NCI-H1436 treated with DMSO at 0.1 percent for 48 hours (cell line): ENCODE measurements at regions not wholly inside any gene's neighbourhood (a gene's known extent, or its start where the extent isn't known, plus 50 kb on each side); places are given as distances from the start of the nearest gene placed in this dataset.
A peak's percentile ranks its signal among the peaks of the same experiment; 100 is the strongest.

Experiments used
- DNase-seq: peaks from one replicate; lab custom pipeline; 2025; lab: John Stamatoyannopoulos, UW

- no peak for DNase-seq
Observed at GRCh38 chr14:47857646-47858045, 182.2 kb upstream of the MDGA2 start.

DNA sequence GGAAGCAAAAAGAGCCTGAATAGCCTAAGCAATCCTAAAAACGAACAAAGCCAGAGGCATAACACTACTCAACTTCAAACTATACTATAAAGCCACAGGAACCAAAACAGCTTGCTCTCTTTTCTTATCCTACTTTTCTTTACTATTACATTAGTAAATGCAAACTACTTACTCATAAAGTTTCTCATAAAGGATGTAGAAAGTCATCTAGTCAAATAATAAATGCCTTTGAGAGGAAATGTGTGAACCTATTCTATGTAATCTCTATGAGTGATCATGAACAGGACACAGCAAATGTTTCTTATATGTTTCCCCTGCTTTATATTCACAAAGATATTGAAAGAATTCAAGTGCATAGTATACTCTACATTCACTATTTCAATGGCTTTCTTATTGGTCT lies 176.9 kb upstream of the MDGA2 start:
- DNase-seq: no peak

DNA sequence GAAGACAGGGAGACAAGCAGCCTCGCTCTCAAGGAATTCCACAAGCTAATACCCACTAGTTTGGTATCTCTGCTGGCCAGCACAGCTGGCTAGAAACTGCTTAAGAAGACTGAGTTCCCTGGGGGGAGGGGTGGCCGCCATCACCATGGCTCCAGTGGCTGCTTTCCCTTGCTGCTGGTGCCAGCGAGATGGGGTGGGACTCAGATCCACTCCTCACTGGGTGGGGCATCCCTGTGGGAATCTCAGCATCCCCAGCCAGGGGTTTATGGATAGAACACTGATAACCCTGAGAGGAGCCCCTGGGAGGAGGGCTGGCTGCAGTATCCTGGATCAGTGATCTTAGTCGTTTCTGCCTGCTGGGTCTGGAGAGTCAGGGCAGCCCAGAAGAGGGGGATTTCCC lies 170.6 kb upstream of the MDGA2 start:
- DNase-seq: no peak

GRCh38 chr14:47843236-47843635 lies 167.8 kb upstream of the MDGA2 start:
- DNase-seq: no peak

DNA sequence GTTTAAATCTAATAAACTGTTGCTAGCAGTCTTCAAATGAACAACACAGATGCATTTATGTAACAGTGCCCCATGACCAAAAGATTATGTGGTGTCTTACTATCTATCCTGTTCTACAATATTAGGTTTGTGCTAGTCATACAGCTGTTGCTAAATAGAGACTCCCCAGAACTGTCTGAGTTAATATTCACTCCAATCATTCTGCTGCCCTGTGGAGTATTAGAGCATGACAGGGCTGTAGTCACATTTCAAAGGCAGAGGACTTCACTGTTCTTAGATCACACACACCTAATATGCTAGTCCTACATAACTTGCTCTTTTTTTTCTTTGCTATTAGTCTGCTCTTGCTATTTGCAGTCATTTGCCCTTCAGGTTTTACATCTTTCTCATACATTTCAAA lies 157.6 kb upstream of the MDGA2 start:
- DNase-seq: no peak

GRCh38 chr14:47826809-47827208 lies 151.4 kb upstream of the MDGA2 start:
- no peak for DNase-seq

GRCh38 chr14:47822326-47822725 lies 146.9 kb upstream of the MDGA2 start:
- DNase-seq: no peak

DNA sequence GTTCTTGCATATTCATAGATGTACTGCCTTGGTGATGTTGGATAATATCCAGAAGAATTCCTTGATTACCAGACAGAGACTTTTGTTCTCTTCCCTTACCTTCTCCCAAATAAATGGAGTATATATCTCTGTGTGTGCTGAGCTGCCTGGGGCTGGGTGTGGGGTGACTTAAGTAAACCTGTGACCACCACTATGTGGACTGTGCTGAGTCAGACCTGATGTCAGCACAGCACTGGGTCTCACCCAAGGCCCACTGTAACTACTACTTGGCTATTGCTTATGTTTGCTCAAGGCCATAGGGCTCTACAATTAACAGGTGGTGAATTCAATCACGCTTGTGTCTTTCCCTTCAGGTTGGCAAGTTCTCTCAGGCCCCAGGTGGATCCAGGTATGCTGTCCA lies 145.7 kb upstream of the MDGA2 start:
- no peak for DNase-seq

DNA sequence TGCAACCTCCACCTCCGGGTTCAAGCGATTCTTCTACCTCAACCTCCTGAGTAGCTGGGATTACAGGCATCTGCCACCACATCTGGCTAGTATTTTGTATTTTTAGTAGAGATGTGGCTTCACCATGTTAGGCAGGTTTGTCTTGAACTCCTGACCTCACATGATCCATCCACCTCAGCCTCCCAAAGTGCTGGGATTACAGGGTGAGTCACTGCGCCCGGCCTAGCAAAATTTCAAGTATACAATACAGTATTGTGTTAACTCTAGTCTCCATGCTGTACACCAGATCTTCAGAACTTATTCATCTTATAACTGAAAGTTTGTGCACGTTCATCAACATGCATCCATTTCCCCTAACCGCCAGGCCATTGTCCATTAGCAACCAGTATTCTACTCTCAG lies 115.1 kb upstream of the MDGA2 start:
- no peak for DNase-seq

- DNase-seq: no peak
Observed at GRCh38 chr14:47785058-47785457, 109.7 kb upstream of the MDGA2 start.

- peak; percentile 78 for DNase-seq
Observed at GRCh38 chr14:47778631-47779030, 103.2 kb upstream of the MDGA2 start.

- no peak for DNase-seq
Observed at GRCh38 chr14:47772652-47773051, 97.2 kb upstream of the MDGA2 start.

DNA sequence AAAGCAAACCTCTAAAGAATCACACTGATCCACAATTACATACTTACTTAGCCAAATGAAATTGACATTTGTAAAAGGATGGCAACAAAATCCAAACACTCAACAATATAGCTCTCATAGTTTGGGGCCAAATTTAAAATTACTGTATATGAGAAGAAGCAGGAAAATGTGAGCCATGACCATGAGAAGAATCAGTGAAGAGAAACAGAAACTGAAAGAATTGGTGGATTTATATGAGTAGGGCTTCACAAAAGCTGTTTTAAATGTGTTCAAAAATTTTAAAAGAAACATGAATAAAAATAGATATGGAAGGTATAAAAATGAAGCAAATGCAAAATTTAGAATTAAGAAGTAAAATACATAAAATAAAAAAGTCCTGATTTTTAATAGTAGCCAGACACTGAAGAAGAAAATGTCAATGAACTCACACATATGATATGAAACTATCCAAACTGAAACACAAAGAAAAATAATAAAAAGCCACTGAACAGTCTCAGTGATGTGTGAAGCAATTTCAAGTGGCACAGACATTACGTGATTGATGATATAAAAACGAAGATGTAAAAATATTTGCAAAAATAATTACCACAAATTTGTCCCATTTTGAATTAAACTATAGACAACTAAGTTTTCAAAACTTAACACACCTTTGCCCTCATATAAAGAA lies 87.9 kb upstream of the MDGA2 start:
- no peak for DNase-seq

DNA sequence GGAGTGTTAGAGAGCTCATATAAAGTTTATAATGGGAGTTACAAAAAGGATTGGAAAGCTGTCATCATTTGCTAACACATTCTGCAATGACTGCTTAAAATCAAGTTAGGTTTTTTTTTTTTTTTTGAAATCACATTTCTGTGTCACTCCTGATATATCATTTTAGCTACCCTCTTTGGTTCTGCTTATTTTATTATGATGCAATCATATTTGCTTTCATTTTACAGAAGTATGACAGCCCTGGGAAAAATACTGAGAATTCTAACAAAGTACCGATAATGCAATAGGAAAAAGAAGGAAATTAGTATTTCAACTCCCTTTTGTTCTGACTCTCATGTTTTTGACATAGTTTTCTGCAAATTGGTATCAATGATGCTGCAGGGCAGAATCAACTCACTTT lies 71.6 kb upstream of the MDGA2 start:
- no peak for DNase-seq

GRCh38 chr14:47744155-47744554 lies 68.8 kb upstream of the MDGA2 start:
- no peak for DNase-seq

DNA sequence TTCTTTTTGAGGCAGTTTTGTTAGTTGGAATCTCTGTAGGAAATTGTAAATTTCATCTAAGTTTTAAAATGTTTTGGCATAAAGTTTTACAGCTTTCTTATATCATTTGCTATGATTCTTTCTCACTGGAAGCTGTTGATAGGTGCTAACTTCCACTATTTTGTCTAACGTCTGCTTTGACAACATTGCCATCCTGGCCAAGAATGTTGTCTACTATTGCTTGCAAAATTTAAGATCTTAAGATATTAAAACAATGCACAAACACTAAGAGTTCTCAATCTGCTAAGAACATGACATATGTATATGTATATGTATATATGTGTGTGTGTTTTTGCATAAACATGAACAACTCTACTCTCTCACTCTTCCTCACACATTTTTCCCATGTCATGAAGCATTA lies 64.1 kb upstream of the MDGA2 start:
- DNase-seq: no peak

DNA sequence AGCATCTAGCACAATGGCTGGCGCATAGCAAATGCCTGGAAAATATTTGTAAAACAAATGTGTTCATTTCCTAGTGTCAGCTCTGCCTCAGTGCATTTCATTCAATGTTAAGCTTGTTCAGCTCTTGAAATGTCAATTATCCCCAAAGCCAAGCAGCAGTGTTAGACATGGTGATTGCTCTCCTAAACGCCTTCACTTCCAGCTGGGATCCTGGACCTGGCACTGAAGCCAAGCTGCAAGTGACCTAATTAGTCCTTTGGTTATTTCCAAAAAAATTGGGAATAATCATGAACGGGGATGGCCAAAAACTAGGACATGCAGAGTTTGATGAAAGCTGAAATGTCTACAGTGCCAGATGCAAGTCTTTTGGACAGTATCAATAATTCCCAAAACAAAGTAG lies 54.9 kb upstream of the MDGA2 start:
- DNase-seq: no peak
